H54 (cell line): ENCODE measurements at regions not wholly inside any gene's neighbourhood (a gene's known extent, or its start where the extent isn't known, plus 50 kb on each side); places are given as distances from the start of the nearest gene placed in this dataset.
"Not testable (repeated sequence)": the region's sequence is repeated elsewhere in the genome, so short reads cannot be mapped to it uniquely, and the experiment has no call there.

Experiments
- DNase-seq: peaks from one replicate; pipeline ENCODE4 v3.0.0; 2011; ENCODE audit warnings: low spot score, mixed read lengths; ENCODE audit not compliant: insufficient read length
- FAIRE-seq: peaks from 3 replicates; lab custom pipeline; 2011; peaks lifted over from hg19 to GRCh38; lab: Jason Lieb, UNC
- POLR2A ChIP-seq: IDR thresholded peaks from 2 replicates; pipeline ENCODE4 v1.6.1; 2011; ENCODE audit warnings: low read depth, mild to moderate bottlenecking, low read length

DNA sequence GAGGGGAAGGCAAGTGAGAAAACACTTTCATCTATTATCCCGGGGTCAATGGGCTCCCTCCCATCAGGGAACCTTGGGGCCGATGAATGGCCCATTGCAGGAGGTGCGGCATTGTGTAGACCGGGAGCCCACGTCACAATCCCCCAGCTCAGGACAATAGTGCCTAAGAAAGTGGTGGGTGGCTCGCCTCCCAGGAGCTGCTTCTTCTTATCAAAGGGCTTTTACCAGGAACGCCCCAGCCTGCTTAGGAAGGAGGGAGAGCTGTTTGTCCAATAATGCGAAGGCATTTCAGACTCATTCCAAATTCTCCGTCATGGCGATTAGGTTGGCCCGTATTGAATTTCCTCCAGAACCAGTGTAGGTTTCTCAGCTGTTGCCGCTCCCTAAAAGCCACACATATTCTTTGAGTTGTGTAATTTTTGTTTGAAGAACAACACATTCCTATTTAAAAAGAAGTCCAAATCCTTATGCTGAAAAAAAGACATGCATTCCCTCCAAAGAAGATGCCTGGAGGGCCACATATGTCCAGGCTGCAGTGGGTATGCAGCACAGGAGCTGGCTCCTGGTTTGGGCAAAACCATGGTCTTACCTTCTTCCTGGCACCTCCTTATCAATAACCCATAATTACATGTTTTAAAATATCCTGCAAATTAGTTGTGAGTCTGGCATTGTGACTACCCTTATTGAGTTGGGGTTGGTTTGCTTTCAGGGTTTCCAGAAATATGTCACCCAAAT lies 264.7 kb downstream of the MYCN start:
- DNase-seq (no peak), FAIRE-seq (no peak)
- TF ChIP-seq POLR2A = no peak

DNA sequence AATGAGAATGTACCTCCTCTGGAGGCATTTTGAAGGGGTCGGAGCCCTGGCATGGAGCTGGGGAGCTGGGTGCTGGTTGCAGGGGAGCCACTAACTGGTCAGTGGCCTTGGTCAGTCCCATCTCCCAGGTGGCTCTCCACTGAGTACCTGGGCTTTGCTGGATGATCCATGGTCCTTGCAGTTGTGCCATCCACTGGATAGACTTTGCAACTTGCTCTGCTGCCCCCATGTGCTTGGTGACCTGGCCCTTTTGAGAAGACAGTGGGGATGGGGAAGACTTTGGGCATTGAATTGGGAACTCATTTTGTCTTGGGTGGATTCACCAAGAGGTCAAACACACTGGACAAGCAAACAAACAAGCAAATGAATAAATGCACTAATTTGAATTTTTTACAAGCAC lies 263.9 kb downstream of the MYCN start:
- TF ChIP-seq POLR2A = no peak
- FAIRE-seq = no peak
- DNase-seq = no peak

DNA sequence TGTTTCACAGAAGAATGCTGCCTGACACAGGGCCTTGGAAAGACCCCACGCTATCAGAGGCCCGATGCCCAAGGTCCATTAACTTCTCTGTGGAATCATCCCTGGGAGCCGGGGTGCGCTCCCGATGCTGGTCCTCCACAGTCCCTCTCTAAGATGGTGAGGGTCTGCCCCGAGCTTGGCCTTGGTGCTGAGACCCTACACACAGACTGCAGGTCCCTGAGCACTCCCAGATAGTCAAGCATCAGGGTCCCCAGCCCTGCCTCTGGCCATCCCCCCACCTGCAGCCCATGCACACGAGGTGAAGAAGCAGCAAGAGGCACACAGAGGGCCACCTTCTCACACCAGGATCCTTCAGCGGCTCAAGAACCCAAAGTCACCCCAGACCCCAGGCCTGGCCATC lies 263.3 kb downstream of the MYCN start:
- DNase-seq (no peak), FAIRE-seq (no peak)
- TF ChIP-seq POLR2A = no peak

DNA sequence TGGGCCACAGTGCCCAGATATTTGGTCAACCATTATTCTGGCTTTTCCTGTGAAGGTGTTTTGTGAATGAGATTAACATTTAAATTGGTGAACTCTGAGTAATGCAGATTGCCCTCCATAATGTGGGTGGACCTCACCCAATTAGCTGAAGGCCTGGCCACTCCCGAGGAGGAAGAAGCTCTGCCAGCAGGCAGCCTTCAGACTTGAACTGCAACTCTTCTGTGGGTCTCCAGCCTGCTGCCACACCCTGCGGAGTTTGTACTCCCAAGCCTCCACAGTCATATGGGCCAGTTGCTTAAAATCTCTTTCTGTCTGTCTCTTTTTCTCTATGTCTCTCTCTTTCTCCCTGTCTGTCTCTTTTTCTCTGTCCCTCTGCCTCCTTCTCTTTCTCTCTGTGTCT lies 262.7 kb downstream of the MYCN start:
- DNase-seq (no peak), FAIRE-seq (no peak)
- no peak for TF ChIP-seq POLR2A

DNA sequence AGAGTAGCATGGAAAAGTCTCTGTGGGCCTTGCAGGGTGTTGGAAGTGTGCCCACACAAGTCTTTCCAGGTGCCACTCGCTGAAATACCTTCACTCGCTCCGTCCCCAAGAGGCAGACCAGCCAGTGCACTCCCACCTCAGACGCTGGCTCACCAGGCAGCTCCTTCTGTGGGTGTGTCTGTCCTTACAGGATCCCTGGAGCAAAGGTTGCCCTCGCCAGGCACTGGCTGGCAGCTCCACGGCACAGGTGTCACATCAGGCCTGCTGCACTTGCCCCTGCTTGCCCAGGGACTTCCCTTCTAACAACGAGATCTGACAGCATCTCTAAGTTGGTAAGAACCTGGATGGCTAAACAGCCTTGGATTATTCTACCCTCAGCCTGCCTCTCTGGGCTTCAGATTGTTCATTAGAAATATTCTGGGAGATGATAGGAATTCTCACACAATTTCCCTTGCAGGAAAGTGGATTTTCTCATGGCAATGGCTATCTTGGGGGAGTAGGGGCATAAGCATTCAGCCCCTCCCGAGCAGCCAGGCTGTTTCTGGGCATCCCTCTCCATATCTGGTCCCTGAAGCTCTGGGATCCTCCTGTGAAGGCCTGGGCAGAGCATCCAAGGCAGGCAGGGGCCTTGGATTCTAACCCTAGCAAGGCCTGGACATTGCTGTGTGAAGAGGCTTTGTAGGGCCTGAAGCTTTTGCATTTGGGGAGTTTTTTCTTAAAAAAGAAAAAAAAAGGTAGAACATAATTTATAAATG lies 262.1 kb downstream of the MYCN start:
- no peak for FAIRE-seq
- no peak for TF ChIP-seq POLR2A

DNA sequence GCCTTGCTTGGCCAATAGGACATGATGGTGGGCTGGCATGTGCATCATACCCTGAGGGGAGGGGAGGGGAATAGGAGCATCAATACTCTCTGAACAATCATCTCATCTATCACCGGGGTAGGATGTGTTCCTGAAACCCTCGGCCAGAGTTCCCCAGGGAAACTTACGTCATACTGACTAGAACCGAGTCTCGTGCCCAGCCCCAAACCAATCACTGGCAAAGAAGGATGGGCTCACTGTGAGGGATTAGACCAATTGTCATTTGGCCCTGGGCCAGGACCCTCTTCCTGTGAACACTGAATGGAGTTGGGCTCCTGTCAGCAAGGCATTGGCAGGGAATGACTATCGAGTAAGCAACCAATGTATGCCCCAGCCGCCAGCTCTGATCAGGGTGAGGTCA lies 261.5 kb downstream of the MYCN start:
- no peak for DNase-seq
- TF ChIP-seq POLR2A = no peak
- FAIRE-seq = no peak

More for the DNA sequence above, 262.1 kb downstream of the MYCN start:
- DNase-seq = no peak

DNA sequence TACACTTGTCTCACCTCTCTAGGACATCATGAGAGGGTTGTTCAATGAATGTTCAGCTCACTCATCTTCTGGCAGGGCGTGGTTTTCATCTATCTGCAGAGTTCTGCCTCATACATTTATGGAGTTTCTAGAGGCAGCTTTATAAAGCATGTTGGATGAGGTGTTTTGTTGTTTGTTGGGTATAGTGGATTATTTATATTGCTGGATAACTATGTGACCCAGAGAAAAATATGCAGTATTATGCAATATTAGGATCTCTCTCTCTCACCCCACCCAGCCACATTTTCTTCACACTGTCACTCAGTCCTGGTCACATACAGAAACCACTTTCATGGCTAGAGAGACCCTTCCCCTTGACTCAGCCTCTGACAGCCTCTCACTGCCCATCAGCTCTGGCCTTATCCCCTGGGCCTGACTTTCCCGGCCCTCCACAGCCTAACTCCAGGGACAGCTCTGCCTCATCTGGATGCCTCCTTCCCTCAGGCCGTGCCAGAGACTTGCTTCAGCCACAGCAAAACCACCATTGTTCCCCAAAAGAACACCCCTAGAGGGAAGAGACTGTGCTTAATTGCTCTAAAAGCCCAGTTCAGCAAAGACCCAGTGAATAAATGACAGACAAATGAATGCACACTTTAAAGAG lies 260.3 kb downstream of the MYCN start:
- TF ChIP-seq POLR2A = no peak
- FAIRE-seq (no peak), DNase-seq (no peak)

DNA sequence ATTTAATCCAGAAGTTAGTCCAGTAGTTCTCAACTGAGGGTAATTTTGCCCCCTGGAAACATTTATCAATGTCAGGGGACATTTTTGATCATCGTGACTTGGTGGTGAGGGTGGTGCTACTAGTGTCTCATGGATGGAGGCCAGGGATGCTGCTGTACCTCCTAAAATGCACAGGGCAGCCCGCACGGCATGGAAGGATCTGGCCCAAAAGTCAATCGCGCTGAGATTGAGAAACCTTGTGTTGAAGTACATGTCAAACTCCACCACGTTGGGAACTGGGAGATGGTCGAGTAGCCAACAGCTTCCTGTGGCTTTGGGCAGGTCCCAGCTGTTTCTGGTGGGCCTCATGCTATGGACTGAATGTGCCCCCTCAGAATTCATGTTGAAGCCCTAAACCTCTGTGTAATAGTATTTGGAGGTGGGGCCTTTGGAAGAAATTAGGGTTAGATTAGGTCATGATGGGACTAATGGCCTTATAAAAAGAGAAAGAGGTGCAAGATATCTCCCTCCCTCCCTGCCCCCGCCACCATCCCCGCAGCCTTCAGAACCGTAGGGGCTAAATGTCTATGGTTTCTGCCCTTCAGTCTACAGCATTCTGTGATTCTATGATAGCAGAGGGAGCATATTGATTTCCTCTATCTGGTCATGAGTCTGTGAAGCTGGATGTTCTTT lies 259.7 kb downstream of the MYCN start:
- no peak for TF ChIP-seq POLR2A
- FAIRE-seq = no peak
- DNase-seq = no peak

DNA sequence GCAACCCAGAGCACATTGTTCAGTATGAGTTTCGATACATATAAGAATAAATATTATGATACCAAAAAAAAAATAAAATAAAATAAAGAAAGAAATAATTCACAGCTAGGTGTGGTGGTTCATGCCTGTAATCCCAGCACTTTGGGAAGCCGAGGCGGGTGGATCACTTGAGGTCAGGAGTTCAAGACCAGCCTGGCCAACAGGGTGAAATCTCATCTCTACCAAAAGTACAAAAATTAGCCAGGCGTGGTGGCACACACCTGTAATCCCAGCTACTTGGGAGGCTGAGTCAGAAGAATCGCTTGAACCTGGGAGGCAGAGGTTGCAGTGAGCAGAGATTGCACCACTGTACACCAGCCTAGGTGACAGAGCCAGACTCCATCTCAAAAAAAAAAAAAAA lies 258.9 kb downstream of the MYCN start:
- not testable (repeated sequence) for FAIRE-seq, DNase-seq

DNA sequence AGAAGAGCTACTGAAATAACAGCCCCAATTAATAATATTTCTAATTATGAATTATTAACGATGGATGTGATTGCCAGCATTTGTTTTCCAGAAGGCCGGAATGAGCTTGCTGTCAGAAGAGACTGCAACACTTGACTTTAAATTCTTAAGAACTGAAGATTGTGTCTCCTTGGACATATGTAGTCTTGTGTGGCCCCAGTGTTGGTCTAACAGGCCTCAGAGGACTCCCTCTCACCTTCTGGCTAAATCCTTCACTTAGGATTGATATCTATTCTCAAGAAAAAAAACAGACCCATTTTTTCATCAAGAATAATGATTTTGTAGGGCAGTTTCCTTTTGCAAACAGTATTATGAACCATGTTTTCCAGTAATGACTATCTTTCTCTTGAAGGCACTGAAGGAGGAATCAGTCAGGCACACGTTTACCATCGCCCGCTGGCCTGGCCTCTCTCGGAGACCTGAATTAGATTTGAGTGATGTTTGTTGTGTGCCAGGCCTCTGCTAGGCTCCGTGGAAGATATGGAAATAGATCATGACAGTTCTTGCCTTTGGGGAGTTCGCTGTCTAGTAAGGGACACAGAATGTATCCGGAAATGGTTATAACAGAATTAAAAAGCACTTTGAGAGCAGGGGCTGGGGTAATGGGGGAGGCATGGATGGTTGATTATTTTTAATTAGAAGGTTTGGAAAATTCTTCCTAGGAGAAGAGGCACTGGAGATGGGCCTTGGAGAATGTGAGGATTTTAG lies 258.0 kb downstream of the MYCN start:
- FAIRE-seq = no peak
- no peak for TF ChIP-seq POLR2A
- DNase-seq = no peak

DNA sequence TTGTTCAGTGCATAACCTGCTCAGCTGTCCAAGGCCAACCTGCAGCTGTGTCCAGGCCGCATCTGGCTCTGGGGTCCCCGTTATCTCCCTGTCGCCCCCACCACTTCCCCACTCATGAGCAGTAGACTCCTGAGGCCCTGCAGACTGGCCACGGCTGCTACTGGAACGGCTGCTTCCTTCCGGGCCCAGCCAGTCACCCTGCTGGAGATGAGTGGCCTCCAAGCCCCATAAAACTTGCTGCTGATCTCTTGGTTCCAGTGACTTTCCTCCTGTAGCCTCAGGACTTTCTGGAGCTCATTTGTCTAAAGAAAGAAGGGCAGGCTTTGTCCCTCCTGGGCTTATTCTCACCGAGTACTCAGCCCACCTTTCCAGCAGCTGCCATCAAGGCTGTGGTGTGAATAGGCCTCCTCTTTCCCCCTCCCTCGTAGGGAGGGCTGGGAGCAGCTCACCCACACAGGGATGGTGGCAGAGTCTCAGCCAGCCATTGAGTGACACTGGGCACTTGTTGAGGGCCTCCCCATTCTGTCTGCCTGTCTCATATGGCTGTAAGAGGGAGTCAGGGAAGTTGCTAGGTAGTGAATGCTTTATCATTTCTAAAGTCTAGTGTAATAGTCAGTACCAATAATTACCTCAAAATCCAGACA lies 257.3 kb downstream of the MYCN start:
- no peak for TF ChIP-seq POLR2A
- DNase-seq (no peak), FAIRE-seq (no peak)

DNA sequence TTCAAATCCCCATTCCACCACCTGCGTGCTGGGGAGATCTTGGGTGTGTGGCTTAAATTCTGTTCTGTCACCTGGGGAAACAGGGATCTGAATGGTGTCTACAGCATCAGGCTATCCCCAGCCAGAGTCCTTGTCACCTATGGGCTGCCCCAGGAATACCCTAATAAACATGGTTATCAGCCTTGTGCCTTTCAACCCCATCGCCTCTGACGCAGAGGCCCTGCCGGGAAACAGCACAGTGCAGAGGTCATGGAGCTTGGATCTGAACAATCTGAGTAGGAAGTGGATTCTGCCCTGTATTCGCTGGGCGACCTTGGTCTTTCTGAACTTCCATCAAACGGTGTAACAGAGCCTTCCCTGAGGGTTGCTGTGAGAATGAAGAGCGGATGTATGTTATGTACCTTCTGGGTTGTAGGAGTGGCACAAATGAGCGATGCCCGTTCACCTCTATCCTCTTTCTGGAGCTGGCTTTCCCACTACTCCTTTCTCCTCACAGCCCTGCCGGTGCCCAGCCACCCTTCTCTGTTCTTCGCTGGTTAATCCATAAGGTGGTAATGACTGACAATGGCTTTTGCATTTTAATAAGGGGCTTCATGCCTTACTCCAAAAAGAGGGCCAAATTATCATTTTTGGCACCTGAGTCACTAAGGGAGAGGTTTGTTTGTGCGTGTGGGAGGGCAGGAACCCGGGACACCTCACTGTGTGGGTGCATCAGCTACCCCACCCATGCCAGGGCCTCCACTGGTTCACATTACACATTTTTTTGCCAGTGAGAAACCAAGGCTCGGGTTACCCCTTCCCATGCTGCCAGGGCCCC lies 256.5 kb downstream of the MYCN start:
- FAIRE-seq (no peak), DNase-seq (no peak)
- no peak for TF ChIP-seq POLR2A

DNA sequence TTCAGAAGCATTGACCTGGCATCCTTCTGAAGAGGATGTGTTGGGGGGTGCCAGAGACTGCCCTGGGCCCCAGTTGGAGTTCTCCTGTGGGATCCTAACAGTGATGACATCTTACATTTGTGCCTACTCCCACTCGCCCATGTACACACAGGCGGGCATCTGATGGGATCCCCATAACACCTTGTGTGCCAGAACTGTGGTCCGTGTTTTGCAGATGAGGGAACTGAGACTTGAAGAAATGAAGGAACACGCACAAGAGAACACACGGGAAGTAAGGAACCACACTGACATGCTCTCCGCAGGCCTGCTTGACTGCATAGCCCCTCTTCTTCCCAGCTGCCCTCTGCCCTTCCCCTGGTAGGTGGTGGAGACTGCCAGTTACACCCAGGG lies 255.3 kb downstream of the MYCN start:
- FAIRE-seq = no peak
- no peak for DNase-seq
- TF ChIP-seq POLR2A = no peak
